Natural killer cell (primary cell): ENCODE measurements at regions not wholly inside any gene's neighbourhood (a gene's known extent, or its start where the extent isn't known, plus 50 kb on each side); places are given as distances from the start of the nearest gene placed in this dataset.
"Not testable (repeated sequence)": the region's sequence is repeated elsewhere in the genome, so short reads cannot be mapped to it uniquely, and the experiment has no call there.

ENCODE experiments used
- ATAC-seq, 3 donors: fragments of 150-1000 bp in 2 of 3; fragments of 200-7000 bp in 1 of 3; cut with Tn5 transposase; 1 replicate in 1 of 3; 2 replicates in 2 of 3; pipeline ENCODE4 v1.10.0; 2021; ENCODE audit warnings: mild to moderate bottlenecking in 2 of 3, moderate library complexity in 2 of 3
- DNase-seq, 2 donors: peaks; one replicate each; pipeline versions ENCODE4 v3.0.0 to v3.0.0-alpha.2; 2013 to 2021; ENCODE audit warnings: mixed read lengths in 1 of 2
- H3K27ac ChIP-seq: one replicate; pipeline ENCODE4 v1.5.1; 2013; ENCODE audit warnings: mild to moderate bottlenecking, low read length
- H3K27me3 ChIP-seq: one replicate; pipeline ENCODE4 v1.6.1; 2013; ENCODE audit warnings: low read length; ENCODE audit not compliant: control insufficient read depth, insufficient read depth
- H3K36me3 ChIP-seq: one replicate; pipeline ENCODE4 v1.6.1; 2013; ENCODE audit warnings: low read length; ENCODE audit not compliant: control insufficient read depth, insufficient read depth
- H3K4me1 ChIP-seq: one replicate; pipeline ENCODE4 v1.6.1; 2013; ENCODE audit warnings: low read length; ENCODE audit not compliant: control insufficient read depth, insufficient read depth
- H3K4me3 ChIP-seq: one replicate; pipeline ENCODE4 v1.5.1; 2013; ENCODE audit warnings: low read length
- H3K9me3 ChIP-seq: one replicate; pipeline ENCODE4 v1.6.1; 2013; ENCODE audit warnings: low read length; ENCODE audit not compliant: control insufficient read depth, insufficient read depth
- H3K27ac Mint-ChIP-seq, 2 donors: one replicate each; pipeline ENCODE4 v1.8.0; 2022; ENCODE audit warnings: mild to moderate bottlenecking in 2 of 2, mixed read lengths in 2 of 2, moderate library complexity in 1 of 2
- H3K27me3 Mint-ChIP-seq, 2 donors: one replicate each; pipeline ENCODE4 v1.8.0; 2022; ENCODE audit warnings: low read depth in 2 of 2, mixed read lengths in 2 of 2
- H3K36me3 Mint-ChIP-seq: one replicate; pipeline ENCODE4 v1.8.0; 2022; ENCODE audit warnings: mixed read lengths
- H3K4me1 Mint-ChIP-seq, 2 donors: one replicate each; pipeline ENCODE4 v1.8.0; 2022; ENCODE audit warnings: mixed read lengths in 2 of 2
- H3K4me3 Mint-ChIP-seq: one replicate; pipeline ENCODE4 v1.8.0; 2022; ENCODE audit warnings: mild to moderate bottlenecking, moderate library complexity, mixed read lengths
- H3K9me3 Mint-ChIP-seq, 2 donors: one replicate each; pipeline ENCODE4 v1.8.0; 2022; ENCODE audit warnings: mixed read lengths in 2 of 2
- WGBS: methylation state at CpG from one replicate; pipeline ENCODE4 v1.1.7; 2013; ENCODE audit warnings: missing lambda C conversion rate; ENCODE audit not compliant: insufficient coverage; 5-methylcytosine and 5-hydroxymethylcytosine counted together
- intact Hi-C: fragments of 100-400 bp; cut with micrococcal nuclease; formaldehyde crosslinking; loops from one replicate; pipeline ENCODE4 v1.14.2; 2022
- TF ChIP-seq, protein P1 (sequence below): fragments of 200-600 bp; IDR thresholded peaks from one replicate; pipeline ENCODE4 v1.8.0; 2022; ENCODE audit warnings: antibody characterized with exemption

DNA sequence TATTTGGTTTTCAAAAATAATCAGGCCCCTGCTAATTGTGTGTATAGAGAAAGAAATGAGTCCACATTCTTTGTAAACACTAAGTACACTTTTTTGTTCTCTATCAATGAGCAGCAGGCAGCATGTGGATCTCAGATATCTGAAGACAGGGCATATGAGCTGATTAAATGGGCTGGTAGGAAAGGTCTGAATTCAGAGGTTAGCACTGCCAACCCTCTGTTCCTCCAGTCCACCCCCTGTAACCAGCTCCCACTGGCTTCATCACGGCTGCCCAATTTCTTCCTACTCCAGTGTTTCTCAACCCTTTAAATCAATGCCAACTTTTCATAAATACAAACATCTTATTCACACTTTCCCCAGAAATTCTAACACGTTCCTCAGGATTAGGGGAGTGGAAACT is 128.5 kb downstream of the TPBG start:
- intact Hi-C loops, result no loop called here
- no peak for ATAC-seq

DNA sequence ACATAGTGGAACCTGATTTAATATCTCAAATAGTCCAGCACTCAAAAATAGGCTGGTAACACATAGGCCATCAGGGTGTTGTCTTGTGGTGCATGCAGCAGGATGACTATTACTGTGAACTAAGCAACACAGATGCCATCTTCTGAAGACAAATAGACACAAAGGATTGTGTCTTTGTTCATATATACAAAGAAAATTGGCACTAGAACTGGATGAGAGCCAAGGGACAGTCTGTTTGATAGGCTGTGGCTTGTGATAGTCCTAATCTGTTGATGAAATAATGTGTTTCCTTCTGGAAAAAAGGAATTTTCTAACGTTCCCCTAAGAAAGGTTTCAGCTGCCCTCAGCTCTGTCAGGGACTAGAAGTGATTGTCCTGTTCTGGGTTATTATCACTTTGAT is 129.8 kb downstream of the TPBG start:
- intact Hi-C loops, result no loop called here
- Histone ChIP-seq H3K4me3 (no peak overlapping the region), H3K36me3 (no peaks in the 10 kb centered on the region), H3K27me3 (no peaks in the 10 kb centered on the region), H3K9me3 (peaks cover 2% of the 10 kb centered on the region), H3K4me1 (no peaks in the 10 kb centered on the region), H3K27ac (no peak overlapping the region)
- H3K27ac Mint-ChIP-seq, result no peak overlapping the region
- ATAC-seq (no peak), DNase-seq (no peak)
- H3K27me3 Mint-ChIP-seq, result no peaks in the 10 kb centered on the region
- H3K36me3 Mint-ChIP-seq, result no peaks in the 10 kb centered on the region
- TF ChIP-seq, protein P1, sequence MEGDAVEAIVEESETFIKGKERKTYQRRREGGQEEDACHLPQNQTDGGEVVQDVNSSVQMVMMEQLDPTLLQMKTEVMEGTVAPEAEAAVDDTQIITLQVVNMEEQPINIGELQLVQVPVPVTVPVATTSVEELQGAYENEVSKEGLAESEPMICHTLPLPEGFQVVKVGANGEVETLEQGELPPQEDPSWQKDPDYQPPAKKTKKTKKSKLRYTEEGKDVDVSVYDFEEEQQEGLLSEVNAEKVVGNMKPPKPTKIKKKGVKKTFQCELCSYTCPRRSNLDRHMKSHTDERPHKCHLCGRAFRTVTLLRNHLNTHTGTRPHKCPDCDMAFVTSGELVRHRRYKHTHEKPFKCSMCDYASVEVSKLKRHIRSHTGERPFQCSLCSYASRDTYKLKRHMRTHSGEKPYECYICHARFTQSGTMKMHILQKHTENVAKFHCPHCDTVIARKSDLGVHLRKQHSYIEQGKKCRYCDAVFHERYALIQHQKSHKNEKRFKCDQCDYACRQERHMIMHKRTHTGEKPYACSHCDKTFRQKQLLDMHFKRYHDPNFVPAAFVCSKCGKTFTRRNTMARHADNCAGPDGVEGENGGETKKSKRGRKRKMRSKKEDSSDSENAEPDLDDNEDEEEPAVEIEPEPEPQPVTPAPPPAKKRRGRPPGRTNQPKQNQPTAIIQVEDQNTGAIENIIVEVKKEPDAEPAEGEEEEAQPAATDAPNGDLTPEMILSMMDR, result no peak
- H3K4me1 Mint-ChIP-seq, result no peaks in the 10 kb centered on the region
- H3K4me3 Mint-ChIP-seq, result no peak overlapping the region
- peaks cover 8 to 9% of the 10 kb centered on the region in 2 donors for H3K9me3 Mint-ChIP-seq
- WGBS, result 75% methylated on average over 1 of the region's 1 CpG

More for the DNA sequence above, 128.5 kb downstream of the TPBG start:
- Mint-ChIP-seq H3K4me3 (no peak overlapping the region), H3K9me3 (peaks cover 8 to 9% of the 10 kb centered on the region in 2 donors), H3K36me3 (no peaks in the 10 kb centered on the region), H3K4me1 (no peaks in the 10 kb centered on the region), H3K27ac (no peak overlapping the region), H3K27me3 (no peaks in the 10 kb centered on the region)
- Histone ChIP-seq H3K4me1 (no peaks in the 10 kb centered on the region), H3K36me3 (no peaks in the 10 kb centered on the region), H3K4me3 (no peak overlapping the region), H3K9me3 (peaks cover 2% of the 10 kb centered on the region), H3K27ac (no peak overlapping the region), H3K27me3 (no peaks in the 10 kb centered on the region)
- 65% methylated on average over 2 of the region's 2 CpGs for WGBS
- TF ChIP-seq, protein P1, result no peak
- no peak for DNase-seq

DNA sequence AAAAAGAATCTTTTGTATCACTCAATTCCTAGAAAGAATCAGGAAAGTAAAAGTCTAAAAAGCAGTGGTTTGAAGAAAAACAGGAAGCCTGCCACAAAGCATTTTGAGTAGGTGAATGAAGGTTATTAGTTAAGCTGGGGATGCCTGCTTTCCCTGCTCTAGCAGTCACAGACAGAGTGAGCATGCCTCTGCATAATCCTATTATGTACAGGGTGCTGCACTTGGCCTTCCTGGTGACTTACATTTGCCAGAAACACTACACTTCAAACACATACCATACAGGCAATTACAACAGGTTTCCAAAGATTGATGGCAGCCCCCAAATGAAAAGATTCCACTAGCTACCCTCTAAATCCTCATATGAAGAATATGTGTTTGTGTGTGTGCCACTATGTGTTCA is 130.8 kb downstream of the TPBG start:
- H3K9me3 Mint-ChIP-seq, result peaks cover 8 to 14% of the 10 kb centered on the region in 2 donors
- Histone ChIP-seq H3K4me1 (no peaks in the 10 kb centered on the region), H3K27me3 (no peaks in the 10 kb centered on the region), H3K9me3 (peaks cover 2% of the 10 kb centered on the region), H3K4me3 (no peak overlapping the region), H3K27ac (no peak overlapping the region), H3K36me3 (no peaks in the 10 kb centered on the region)
- no peak overlapping the region for H3K4me3 Mint-ChIP-seq
- intact Hi-C loops, result no loop called here
- no peaks in the 10 kb centered on the region for H3K36me3 Mint-ChIP-seq
- no peaks in the 10 kb centered on the region for H3K4me1 Mint-ChIP-seq
- ATAC-seq (no peak), DNase-seq (no peak)
- no peaks in the 10 kb centered on the region for H3K27me3 Mint-ChIP-seq
- H3K27ac Mint-ChIP-seq, result no peak overlapping the region
- TF ChIP-seq, protein P1, result no peak

DNA sequence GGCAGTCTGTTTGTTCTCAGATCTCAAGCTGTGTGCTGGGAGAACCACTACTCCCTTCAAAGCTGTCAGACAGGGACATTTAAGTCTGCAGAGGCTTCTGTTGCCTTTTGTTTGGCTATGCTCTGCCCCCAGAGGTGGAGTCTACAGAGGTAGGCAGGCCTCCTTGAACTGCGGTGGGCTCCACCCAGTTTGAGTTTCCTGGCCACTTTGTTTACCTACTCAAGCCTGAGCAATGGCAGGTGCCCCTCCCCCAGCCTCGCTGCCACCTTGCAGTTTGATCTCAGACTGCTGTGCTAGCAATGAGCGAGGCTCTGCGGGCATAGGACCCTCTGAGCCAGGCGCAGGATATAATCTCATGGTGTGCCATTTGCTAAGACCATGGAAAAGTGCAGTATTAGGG is 138.3 kb downstream of the TPBG start:
- H3K27me3 Mint-ChIP-seq, H3K4me3 Mint-ChIP-seq, H3K27ac ChIP-seq, H3K27me3 ChIP-seq, H3K9me3 ChIP-seq, H3K27ac Mint-ChIP-seq, intact Hi-C loops, ATAC-seq, DNase-seq, H3K4me3 ChIP-seq, H3K4me1 ChIP-seq, H3K36me3 ChIP-seq, H3K4me1 Mint-ChIP-seq, H3K36me3 Mint-ChIP-seq: not testable (repeated sequence)
- peaks cover 7 to 14% of the 10 kb centered on the region in 2 donors for H3K9me3 Mint-ChIP-seq
- 91% methylated on average over 5 of the region's 5 CpGs for WGBS
